ENCODE measurements at regions not wholly inside any gene's neighbourhood (a gene's known extent, or its start where the extent isn't known, plus 50 kb on each side); places are given as distances from the start of the nearest gene placed in this dataset.

- Mint-ChIP-seq H3K27me3 (no peaks in the 10 kb centered on the region), H3K4me1 (ENCODE audit: unreplicated experiment) (no peaks in the 10 kb centered on the region), H3K4me3 (no peak overlapping the region), H3K36me3 (no peaks in the 10 kb centered on the region), H3K27ac (no peak overlapping the region), H3K9me3 (peaks cover 5% of the 10 kb centered on the region)
- no peak for TF ChIP-seq CTCF (conservative IDR thresholded peaks at IDR 0.05)
- DNase-seq (ENCODE audit: extremely low spot score, unreplicated experiment) = no peak
These were observed 1851.1 kb upstream of the IGFBP7 start for GRCh38 chr4:58961283-58961682.

GRCh38 chr4:58961925-58962324 is 1851.7 kb upstream of the IGFBP7 start:
- H3K9me3 Mint-ChIP-seq = peaks cover 5% of the 10 kb centered on the region
- H3K27me3 Mint-ChIP-seq = no peaks in the 10 kb centered on the region
- H3K36me3 Mint-ChIP-seq = no peaks in the 10 kb centered on the region

DNA sequence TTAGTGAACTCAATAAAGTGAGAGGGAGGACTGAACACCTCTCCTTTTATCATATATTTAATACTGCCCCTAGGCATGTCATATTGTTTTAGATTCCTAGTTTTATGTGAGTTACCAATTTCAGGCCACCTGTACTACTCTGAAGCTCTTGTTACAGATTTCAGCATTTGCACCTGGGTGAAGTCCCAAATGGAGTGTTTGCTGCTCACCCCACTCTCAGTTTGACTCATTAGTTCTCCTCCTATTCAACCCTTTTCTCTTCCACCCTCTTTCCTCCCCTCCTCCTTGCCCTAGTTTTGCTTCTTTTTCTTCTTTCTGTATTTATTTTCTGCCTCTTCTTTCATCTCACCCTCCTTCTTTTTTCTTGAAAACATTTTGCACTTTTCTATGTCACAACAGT is 1852.2 kb upstream of the IGFBP7 start:
- H3K36me3 Mint-ChIP-seq = no peaks in the 10 kb centered on the region
- DNase-seq (ENCODE audit: extremely low spot score, unreplicated experiment) = no peak
- H3K27me3 Mint-ChIP-seq = no peaks in the 10 kb centered on the region
- peaks cover 2% of the 10 kb centered on the region for H3K9me3 Mint-ChIP-seq
- no peak overlapping the region for H3K4me3 Mint-ChIP-seq
- no peak for TF ChIP-seq CTCF (conservative IDR thresholded peaks at IDR 0.05)
- no peaks in the 10 kb centered on the region for H3K4me1 Mint-ChIP-seq (ENCODE audit: unreplicated experiment)
- H3K27ac Mint-ChIP-seq = no peak overlapping the region

More at GRCh38 chr4:58961925-58962324, 1851.7 kb upstream of the IGFBP7 start:
- TF ChIP-seq CTCF (conservative IDR thresholded peaks at IDR 0.05) = no peak
- no peak for DNase-seq (ENCODE audit: extremely low spot score, unreplicated experiment)
- Mint-ChIP-seq H3K4me1 (ENCODE audit: unreplicated experiment) (no peaks in the 10 kb centered on the region), H3K27ac (no peak overlapping the region), H3K4me3 (no peak overlapping the region)

DNA sequence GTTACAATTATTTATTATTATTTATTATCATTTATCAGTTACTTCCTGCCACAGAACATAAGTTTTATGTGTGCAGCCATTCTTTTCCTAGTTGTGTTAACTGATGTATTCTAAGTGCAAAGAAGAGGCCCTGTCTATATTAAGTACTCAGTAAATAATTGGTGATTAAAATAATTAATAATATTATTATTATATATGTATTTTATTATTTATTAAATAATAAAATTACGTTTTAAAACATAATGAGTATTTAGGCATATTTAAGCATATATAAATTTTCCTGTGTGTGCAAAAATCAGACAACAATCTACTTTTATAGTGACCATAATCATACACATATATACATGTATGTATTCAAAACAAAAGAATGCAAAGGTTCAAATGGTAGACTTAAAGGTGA is 1871.6 kb upstream of the IGFBP7 start:
- H3K27me3 Mint-ChIP-seq = no peaks in the 10 kb centered on the region
- H3K4me1 Mint-ChIP-seq (ENCODE audit: unreplicated experiment) = no peaks in the 10 kb centered on the region
- no peak overlapping the region for H3K4me3 Mint-ChIP-seq
- no peaks in the 10 kb centered on the region for H3K36me3 Mint-ChIP-seq
- no peaks in the 10 kb centered on the region for H3K9me3 Mint-ChIP-seq
- no peak overlapping the region for H3K27ac Mint-ChIP-seq
- no peak for TF ChIP-seq CTCF (conservative IDR thresholded peaks at IDR 0.05)
- DNase-seq (ENCODE audit: extremely low spot score, unreplicated experiment) = no peak

DNA sequence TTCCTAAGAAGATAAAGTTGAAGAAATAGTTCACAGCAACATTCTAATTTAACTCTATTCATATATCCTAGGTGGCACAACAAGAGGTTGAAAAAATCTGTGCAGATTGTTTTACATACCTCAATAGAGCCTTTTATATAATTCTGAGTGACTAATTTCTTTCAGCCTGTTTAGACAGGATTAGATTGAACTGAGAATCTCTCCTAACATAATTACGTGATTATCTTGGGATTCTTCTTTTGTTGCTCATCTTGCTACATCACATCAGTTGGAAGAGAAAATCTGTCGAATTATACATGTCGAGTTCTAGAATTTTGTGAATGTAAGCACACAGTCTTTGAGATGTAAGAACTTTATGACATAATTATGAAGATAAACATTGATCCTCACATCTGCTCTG is 1873.7 kb upstream of the IGFBP7 start:
- H3K4me3 Mint-ChIP-seq = no peak overlapping the region
- no peak for TF ChIP-seq CTCF (conservative IDR thresholded peaks at IDR 0.05)
- H3K27ac Mint-ChIP-seq = no peak overlapping the region
- H3K36me3 Mint-ChIP-seq = no peaks in the 10 kb centered on the region
- no peaks in the 10 kb centered on the region for H3K9me3 Mint-ChIP-seq
- DNase-seq (ENCODE audit: extremely low spot score, unreplicated experiment) = no peak
- H3K4me1 Mint-ChIP-seq (ENCODE audit: unreplicated experiment) = no peaks in the 10 kb centered on the region
- no peaks in the 10 kb centered on the region for H3K27me3 Mint-ChIP-seq

DNA sequence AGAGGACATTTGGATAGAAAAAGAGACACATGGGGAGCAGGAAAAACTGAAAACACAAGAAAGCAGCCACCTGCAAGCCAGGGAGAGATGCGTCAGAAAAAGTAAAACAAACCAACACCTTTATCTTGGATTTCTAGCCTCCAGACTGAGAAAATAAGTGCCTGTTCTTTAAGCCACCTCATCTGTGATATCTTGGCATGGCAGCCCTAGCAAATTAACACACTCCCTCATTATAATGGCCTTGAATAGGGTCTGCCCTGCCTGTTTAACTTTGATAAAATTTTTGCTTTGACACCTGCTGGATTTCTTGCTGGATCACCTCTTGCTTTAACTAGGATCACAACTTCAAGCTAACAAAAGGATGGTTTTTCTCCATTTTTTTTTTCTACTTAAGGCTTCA is 1892.0 kb upstream of the IGFBP7 start:
- TF ChIP-seq CTCF (conservative IDR thresholded peaks at IDR 0.05) = no peak
- Mint-ChIP-seq H3K4me3 (no peak overlapping the region), H3K36me3 (no peaks in the 10 kb centered on the region), H3K27ac (no peak overlapping the region), H3K27me3 (no peaks in the 10 kb centered on the region), H3K9me3 (no peaks in the 10 kb centered on the region), H3K4me1 (ENCODE audit: unreplicated experiment) (no peaks in the 10 kb centered on the region)
- DNase-seq (ENCODE audit: extremely low spot score, unreplicated experiment) = no peak

All from type B pancreatic cell (in vitro differentiated cells).